Anterior cingulate cortex (tissue), 58 donors: ENCODE measurements at regions not wholly inside any gene's neighbourhood (a gene's known extent, or its start where the extent isn't known, plus 50 kb on each side); places are given as distances from the start of the nearest gene placed in this dataset.

Source experiments
- DNase-seq, 58 donors: peaks; one replicate each; lab custom pipeline; 2025; lab: John Stamatoyannopoulos, UW

GRCh38 chr1:56019922-56020321, 559.4 kb downstream of the PLPP3 start:
- no peak for DNase-seq

GRCh38 chr1:56019472-56019871, 559.9 kb downstream of the PLPP3 start:
- DNase-seq: no peak

- DNase-seq: no peak
These were observed 562.0 kb downstream of the PLPP3 start for GRCh38 chr1:56017336-56017735.

GRCh38 chr1:56003846-56004245, 575.5 kb downstream of the PLPP3 start:
- no peak for DNase-seq

- DNase-seq: no peak
These were observed 577.1 kb downstream of the PLPP3 start for GRCh38 chr1:56002231-56002630.

- DNase-seq: no peak
These were observed 578.9 kb downstream of the PLPP3 start for GRCh38 chr1:56000424-56000823.

- DNase-seq: no peak
These were observed 581.8 kb downstream of the PLPP3 start for GRCh38 chr1:55997536-55997935.

GRCh38 chr1:55993646-55994318, 585.6 kb downstream of the PLPP3 start:
- no peak for DNase-seq

GRCh38 chr1:55990007-55990406, 589.4 kb downstream of the PLPP3 start:
- no peak for DNase-seq

- no peak for DNase-seq
These were observed 590.4 kb downstream of the PLPP3 start for GRCh38 chr1:55988963-55989452.

- DNase-seq: no peak
These were observed 591.7 kb downstream of the PLPP3 start for GRCh38 chr1:55987491-55988249.

- no peak for DNase-seq
These were observed 593.4 kb downstream of the PLPP3 start for GRCh38 chr1:55986003-55986402.

GRCh38 chr1:55981010-55981650, 598.2 kb downstream of the PLPP3 start:
- DNase-seq: no peak

- DNase-seq: no peak
These were observed 598.8 kb downstream of the PLPP3 start for GRCh38 chr1:55980582-55980981.

GRCh38 chr1:55974714-55975441, 604.5 kb downstream of the PLPP3 start:
- DNase-seq: no peak

- DNase-seq: no peak
These were observed 608.7 kb downstream of the PLPP3 start for GRCh38 chr1:55970526-55971110.

GRCh38 chr1:55969322-55969721, 610.0 kb downstream of the PLPP3 start:
- no peak for DNase-seq

- DNase-seq: no peak
These were observed 610.7 kb downstream of the PLPP3 start for GRCh38 chr1:55968661-55969060.

GRCh38 chr1:55965981-55966461, 613.3 kb downstream of the PLPP3 start:
- no peak for DNase-seq

- no peak for DNase-seq
These were observed 616.9 kb downstream of the PLPP3 start for GRCh38 chr1:55962472-55962871.
